ENCODE measurements at regions not wholly inside any gene's neighbourhood (a gene's known extent, or its start where the extent isn't known, plus 50 kb on each side); places are given as distances from the start of the nearest gene placed in this dataset.

DNA sequence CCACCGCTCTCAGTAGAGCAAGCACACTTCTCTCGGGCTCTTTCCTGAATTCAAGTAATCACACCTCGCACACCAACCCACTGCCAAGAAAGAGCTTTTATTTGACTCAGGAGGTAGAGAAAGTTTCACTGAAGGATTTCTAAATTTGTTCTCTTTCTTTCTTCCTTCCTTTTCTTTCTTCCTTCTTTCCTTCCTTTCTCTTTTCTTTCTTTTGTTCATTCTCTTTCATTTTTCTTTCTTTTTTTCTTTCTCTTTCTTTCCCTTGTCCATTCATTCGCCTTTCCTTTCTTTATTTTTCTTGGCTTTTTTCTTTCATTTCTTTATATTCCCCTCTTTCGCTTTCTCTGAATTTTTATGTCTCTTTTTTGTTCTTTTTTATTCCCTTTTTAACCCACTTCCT, 300.1 kb downstream of the ENC1 start:
- Histone ChIP-seq H3K36me3 (no peaks in the 10 kb centered on the region), H3K4me1 (ENCODE audit: low read depth) (peaks cover 5% of the 10 kb centered on the region), H3K27me3 (no peaks in the 10 kb centered on the region), H3K4me3 (no peak overlapping the region), H3K27ac (no peak overlapping the region), H3K9me3 (ENCODE audit: low read depth) (no peaks in the 10 kb centered on the region)
- no peak for DNase-seq (ENCODE audit: low read depth in 1 of 2, low spot score in 1 of 2)
- TF ChIP-seq, protein P1, sequence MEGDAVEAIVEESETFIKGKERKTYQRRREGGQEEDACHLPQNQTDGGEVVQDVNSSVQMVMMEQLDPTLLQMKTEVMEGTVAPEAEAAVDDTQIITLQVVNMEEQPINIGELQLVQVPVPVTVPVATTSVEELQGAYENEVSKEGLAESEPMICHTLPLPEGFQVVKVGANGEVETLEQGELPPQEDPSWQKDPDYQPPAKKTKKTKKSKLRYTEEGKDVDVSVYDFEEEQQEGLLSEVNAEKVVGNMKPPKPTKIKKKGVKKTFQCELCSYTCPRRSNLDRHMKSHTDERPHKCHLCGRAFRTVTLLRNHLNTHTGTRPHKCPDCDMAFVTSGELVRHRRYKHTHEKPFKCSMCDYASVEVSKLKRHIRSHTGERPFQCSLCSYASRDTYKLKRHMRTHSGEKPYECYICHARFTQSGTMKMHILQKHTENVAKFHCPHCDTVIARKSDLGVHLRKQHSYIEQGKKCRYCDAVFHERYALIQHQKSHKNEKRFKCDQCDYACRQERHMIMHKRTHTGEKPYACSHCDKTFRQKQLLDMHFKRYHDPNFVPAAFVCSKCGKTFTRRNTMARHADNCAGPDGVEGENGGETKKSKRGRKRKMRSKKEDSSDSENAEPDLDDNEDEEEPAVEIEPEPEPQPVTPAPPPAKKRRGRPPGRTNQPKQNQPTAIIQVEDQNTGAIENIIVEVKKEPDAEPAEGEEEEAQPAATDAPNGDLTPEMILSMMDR (IDR thresholded peaks at IDR 0.05; ENCODE audit: low read depth, low read length), result no peak

DNA sequence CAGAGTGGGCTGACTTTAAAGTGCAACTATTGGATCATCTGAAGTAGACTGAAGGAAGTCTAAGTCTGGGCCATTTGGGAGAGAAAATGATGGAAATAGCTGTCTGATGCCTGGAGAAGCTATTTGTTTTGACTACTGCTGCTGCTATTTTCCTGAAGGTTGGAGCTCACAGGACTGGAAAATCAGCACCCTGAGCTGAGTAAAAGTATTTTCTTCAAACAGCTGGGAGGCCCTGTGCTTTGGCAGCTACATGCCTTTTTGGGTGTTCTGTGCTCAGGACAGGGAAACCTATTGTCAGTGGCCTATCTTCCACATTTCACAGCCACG, 302.6 kb downstream of the ENC1 start:
- TF ChIP-seq, protein P1 (IDR thresholded peaks at IDR 0.05; ENCODE audit: low read depth, low read length), result no peak
- no peaks in the 10 kb centered on the region for H3K9me3 ChIP-seq (ENCODE audit: low read depth)
- H3K27me3 ChIP-seq, result no peaks in the 10 kb centered on the region
- no peaks in the 10 kb centered on the region for H3K36me3 ChIP-seq
- no peak for DNase-seq (ENCODE audit: low read depth in 1 of 2, low spot score in 1 of 2)
- no peak overlapping the region for H3K27ac ChIP-seq
- no peak overlapping the region for H3K4me3 ChIP-seq
- peaks cover 5% of the 10 kb centered on the region for H3K4me1 ChIP-seq (ENCODE audit: low read depth)

DNA sequence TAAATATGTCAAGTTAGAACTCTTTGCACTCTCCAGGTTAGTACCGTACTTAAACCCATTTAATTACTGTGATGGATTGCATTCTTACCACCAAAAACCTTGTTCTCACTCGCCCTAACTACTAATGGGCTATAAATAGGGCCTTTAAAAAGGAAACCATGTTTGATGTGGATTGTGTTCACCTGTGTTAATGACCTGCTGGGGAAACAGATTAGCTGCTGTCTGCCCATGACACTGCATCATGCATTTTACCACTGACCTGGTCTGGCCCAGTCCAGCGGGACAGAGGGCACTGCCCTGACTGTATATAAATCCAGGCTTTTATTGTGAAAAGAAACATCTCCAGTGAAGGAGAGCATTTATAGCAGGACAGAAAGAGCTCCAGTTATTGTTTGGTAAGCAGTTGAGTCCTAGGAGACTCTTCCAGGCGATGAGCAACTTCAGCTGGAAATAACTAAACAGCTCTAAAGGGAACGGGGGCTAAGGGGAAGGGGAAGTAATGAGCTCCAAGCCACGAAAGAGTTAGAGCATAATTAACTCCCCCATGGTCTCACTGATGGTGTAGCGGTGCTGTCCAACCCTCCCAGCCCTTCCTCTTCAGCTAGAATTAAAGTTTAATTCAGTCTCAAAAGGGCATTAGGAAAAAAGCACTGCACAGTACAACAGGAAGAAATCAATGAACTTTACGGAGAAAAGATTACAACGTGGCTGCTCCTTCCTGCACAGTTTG, 303.1 kb downstream of the ENC1 start:
- H3K4me3 ChIP-seq, result no peak overlapping the region
- TF ChIP-seq, protein P1 (IDR thresholded peaks at IDR 0.05; ENCODE audit: low read depth, low read length), result no peak
- H3K27ac ChIP-seq, result no peak overlapping the region
- no peaks in the 10 kb centered on the region for H3K36me3 ChIP-seq
- H3K9me3 ChIP-seq (ENCODE audit: low read depth), result no peaks in the 10 kb centered on the region
- DNase-seq (ENCODE audit: low read depth in 1 of 2, low spot score in 1 of 2), result no peak
- no peaks in the 10 kb centered on the region for H3K27me3 ChIP-seq
- H3K4me1 ChIP-seq (ENCODE audit: low read depth), result peaks cover 5% of the 10 kb centered on the region

DNA sequence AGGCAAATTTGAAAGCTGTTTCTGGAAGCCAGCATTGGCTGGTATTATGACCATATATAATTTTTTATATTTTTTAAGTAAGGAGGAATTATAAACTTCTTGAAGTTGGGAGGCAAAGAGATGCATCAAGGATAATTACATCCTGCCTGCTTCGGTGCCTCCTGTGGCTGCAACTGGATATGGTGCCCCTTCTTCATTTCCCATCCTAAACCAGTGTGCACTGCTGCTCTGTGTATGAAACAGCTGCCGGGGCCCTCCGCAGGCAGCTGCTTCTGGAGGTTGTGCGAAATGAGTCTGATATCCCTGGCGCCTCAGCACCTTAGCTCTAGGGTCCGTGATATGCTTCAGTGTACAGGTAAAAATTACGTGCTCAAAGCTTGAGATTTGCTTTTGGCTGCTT, 304.2 kb downstream of the ENC1 start:
- Histone ChIP-seq H3K36me3 (no peaks in the 10 kb centered on the region), H3K4me3 (no peak overlapping the region), H3K27ac (no peak overlapping the region), H3K27me3 (no peaks in the 10 kb centered on the region), H3K9me3 (ENCODE audit: low read depth) (no peaks in the 10 kb centered on the region), H3K4me1 (ENCODE audit: low read depth) (peaks cover 5% of the 10 kb centered on the region)
- TF ChIP-seq, protein P1 (IDR thresholded peaks at IDR 0.05; ENCODE audit: low read depth, low read length), result peak; percentile 8
- DNase-seq (ENCODE audit: low read depth in 1 of 2, low spot score in 1 of 2), result peak in 1 of 2 donors; percentile 30

DNA sequence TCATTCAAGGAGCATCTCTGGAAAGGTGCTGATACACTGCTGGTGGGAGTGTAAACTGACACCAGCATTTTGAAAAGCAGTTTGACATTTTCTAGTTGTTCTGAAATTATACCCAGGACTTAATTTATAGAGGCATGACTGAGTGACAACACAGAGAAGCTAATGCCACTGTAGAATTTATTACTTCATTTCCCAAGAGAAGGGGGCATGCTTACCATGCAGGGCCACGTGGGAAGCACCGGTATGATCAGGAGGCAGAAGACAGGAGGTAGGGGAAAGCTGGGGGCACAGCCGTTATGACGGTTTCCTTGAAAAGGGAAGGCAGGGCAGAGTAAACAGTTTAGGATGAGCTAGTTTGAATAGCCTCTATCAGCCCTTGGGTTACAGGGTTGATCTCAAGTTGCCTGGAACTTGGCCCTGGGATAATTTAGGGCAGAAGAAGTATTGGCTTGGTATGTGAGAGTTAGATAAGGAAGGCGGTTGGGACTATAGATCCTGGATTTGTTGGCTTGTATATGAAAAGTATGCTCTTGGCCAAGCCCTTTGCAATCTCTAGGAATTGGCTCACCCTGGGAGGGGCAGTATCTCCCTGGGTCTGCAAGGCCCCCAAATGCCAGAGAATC, 305.7 kb downstream of the ENC1 start:
- TF ChIP-seq, protein P1 (IDR thresholded peaks at IDR 0.05; ENCODE audit: low read depth, low read length), result no peak
- no peak overlapping the region for H3K27ac ChIP-seq
- peaks cover 5% of the 10 kb centered on the region for H3K4me1 ChIP-seq (ENCODE audit: low read depth)
- no peak overlapping the region for H3K4me3 ChIP-seq
- no peak for DNase-seq (ENCODE audit: low read depth in 1 of 2, low spot score in 1 of 2)
- no peaks in the 10 kb centered on the region for H3K27me3 ChIP-seq
- no peaks in the 10 kb centered on the region for H3K9me3 ChIP-seq (ENCODE audit: low read depth)
- H3K36me3 ChIP-seq, result no peaks in the 10 kb centered on the region

All from cardiac muscle cell (in vitro differentiated cells and primary cell).